ENCODE measurements at regions not wholly inside any gene's neighbourhood (a gene's known extent, or its start where the extent isn't known, plus 50 kb on each side); places are given as distances from the start of the nearest gene placed in this dataset.

- TF ChIP-seq, protein P1, sequence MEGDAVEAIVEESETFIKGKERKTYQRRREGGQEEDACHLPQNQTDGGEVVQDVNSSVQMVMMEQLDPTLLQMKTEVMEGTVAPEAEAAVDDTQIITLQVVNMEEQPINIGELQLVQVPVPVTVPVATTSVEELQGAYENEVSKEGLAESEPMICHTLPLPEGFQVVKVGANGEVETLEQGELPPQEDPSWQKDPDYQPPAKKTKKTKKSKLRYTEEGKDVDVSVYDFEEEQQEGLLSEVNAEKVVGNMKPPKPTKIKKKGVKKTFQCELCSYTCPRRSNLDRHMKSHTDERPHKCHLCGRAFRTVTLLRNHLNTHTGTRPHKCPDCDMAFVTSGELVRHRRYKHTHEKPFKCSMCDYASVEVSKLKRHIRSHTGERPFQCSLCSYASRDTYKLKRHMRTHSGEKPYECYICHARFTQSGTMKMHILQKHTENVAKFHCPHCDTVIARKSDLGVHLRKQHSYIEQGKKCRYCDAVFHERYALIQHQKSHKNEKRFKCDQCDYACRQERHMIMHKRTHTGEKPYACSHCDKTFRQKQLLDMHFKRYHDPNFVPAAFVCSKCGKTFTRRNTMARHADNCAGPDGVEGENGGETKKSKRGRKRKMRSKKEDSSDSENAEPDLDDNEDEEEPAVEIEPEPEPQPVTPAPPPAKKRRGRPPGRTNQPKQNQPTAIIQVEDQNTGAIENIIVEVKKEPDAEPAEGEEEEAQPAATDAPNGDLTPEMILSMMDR (IDR thresholded peaks at IDR 0.05) = no peak
- no peak for TF ChIP-seq POLR2A (IDR thresholded peaks at IDR 0.05)
Observed at GRCh38 chr16:76222087-76222486, 55.1 kb upstream of the CNTNAP4 start.
